NK-92 treated with Interleukin-12 subunit alpha and Interleukin-12 subunit beta, amount 100 ng/mL, for 24 hours (cell line): ENCODE measurements at regions not wholly inside any gene's neighbourhood (a gene's known extent, or its start where the extent isn't known, plus 50 kb on each side); places are given as distances from the start of the nearest gene placed in this dataset.
"Not testable (repeated sequence)": the region's sequence is repeated elsewhere in the genome, so short reads cannot be mapped to it uniquely, and the experiment has no call there.

Experiments
- DNase-seq: peaks from one replicate; lab custom pipeline; 2025; lab: John Stamatoyannopoulos, UW

DNA sequence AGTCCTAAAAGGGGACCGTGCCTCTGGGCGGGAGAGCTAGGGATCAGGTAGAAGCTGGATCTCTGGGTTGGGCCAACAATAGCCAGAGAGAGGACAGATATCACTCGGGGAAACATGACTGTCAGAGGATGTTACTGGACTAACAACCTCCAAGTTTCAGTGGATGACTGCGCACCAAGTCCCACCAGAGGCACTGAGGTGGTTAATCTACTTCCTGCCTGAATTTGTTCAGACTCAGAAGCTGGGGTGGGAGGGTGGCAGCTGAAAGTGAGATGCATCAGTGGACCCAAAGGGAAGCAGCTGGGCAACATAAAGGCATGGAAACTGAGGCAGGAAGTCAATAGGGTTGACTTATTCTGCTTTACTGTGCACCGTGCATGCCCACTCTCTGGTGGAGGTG is 130.1 kb upstream of the SLC44A1 start:
- DNase-seq = no peak

- no peak for DNase-seq
Observed at GRCh38 chr9:105114964-105115728, 129.3 kb upstream of the SLC44A1 start.

DNA sequence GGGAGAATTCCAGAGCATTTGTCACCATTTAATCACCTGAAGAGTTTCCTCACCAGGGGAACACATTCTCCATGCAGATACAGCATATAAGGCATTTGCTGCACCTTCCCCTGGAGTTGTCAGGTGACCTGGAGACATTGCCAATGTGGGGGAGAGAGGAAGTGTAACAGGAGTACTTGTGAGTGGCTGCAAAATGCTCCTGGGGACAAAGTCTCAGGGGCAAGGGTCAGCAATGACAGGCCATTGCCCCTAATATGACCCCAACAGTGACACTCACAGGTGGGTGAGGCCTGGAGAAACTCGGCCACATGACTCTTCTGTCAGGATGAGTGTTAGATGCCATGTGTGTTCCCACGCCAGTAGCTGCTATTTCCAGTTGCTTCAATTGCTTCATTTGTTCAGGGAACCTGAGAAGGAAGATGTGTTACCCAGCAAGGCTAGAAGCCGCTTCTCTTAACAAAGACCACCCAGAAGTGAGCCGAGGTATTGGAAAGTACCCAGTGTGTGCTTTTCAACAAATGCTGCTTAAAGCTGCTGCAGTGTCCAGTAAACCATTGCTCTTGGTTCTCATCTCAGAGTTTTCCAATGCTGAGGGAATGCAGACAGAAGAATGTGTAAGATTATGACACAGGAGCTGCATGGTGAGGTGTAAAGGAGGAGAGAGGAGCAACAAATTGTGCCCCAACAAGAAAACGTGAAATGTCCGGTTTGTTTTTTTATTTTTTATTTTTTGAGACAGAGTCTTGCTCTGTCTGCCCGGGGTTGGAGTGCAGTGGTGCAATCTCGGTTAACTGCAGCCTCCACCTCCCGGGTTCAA is 128.2 kb upstream of the SLC44A1 start:
- DNase-seq = no peak

- no peak for DNase-seq
Observed at GRCh38 chr9:105117234-105117633, 127.2 kb upstream of the SLC44A1 start.

GRCh38 chr9:105118636-105119035 is 125.8 kb upstream of the SLC44A1 start:
- DNase-seq = no peak

DNA sequence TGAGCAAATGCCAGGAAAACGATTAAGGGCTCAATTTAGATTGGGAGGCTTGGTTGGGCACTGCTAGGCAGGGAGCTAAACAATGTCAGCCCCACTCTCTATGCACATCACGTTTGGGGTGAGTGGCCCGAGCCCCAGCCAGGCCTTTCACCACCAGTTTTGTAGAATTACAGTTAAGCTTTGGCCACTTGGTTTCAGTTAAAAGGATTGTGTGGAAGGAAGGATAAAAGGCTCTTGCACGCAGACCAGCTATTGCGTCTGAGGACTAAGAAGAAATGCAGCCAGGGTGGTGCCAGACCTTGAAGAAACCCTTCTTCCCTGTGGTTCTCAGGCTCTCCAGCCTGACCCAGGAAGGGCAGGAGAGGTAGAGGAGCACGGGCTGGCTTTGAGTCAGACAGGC is 125.3 kb upstream of the SLC44A1 start:
- DNase-seq = no peak

DNA sequence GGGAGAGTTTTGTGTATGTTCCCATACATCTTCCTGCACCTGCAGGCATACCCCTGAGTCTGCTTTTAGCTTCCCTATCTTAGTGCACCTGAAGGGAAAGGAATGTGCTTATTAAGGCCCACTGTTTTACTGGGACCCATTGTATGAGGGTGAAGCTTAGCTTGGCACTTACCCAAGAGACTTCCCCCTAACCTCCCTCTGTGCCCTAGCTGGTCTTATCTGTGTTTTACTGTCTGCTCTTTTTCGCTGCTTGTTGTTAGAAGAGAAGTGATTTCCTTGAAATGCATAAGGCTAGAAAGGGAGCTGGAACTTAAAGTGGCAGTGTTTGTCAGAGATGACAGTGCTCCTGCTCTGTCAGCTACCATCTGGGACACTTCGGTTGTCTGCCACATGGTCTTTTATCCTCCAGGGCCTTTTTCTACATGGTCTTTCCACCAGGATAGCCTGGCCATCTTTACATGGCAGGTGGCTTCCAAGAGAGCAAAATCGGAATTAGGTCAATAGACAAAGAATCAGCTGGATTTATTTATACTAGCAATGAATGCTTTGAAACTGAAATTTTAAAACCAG is 122.5 kb upstream of the SLC44A1 start:
- DNase-seq = no peak

DNA sequence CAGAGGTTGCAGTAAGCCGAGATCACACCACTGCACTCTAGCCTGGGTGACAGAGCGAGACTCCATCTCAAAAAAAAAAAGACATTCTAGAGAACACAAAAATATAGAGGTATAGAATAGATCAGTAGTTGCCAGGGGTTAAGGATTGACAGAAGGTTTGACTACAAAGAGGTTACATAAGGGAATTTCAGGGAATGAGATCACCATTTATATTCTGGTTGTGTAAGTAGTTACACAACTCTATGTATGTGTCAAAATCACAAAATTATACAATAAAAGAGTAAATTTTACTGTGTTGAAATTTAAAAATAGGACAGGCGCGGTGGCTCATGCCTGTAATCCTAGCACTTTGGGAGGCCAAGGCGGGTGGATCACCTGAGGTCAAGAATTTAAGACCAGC is 119.9 kb upstream of the SLC44A1 start:
- not testable (repeated sequence) for DNase-seq

DNA sequence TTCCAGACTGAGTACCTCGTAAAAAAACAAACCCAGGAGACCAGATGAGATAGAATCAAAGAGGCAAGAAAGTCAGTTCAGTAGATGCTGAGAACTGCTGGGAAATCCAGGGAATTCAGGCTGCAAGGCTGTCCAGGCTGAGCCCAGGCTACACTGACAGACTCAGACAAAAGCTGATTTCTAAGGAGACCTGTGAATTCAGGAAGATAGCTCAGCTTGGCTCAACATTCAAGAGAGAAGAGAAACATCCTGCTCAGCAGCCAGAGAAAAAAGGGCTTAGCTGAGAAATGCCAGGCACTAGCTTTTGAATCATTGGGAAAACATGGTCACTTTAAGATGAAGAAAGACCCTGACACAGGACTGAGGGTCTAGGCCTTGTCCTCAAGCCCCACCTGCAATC is 118.2 kb upstream of the SLC44A1 start:
- no peak for DNase-seq

GRCh38 chr9:105127863-105128220 is 116.6 kb upstream of the SLC44A1 start:
- DNase-seq = peak; percentile 29

DNA sequence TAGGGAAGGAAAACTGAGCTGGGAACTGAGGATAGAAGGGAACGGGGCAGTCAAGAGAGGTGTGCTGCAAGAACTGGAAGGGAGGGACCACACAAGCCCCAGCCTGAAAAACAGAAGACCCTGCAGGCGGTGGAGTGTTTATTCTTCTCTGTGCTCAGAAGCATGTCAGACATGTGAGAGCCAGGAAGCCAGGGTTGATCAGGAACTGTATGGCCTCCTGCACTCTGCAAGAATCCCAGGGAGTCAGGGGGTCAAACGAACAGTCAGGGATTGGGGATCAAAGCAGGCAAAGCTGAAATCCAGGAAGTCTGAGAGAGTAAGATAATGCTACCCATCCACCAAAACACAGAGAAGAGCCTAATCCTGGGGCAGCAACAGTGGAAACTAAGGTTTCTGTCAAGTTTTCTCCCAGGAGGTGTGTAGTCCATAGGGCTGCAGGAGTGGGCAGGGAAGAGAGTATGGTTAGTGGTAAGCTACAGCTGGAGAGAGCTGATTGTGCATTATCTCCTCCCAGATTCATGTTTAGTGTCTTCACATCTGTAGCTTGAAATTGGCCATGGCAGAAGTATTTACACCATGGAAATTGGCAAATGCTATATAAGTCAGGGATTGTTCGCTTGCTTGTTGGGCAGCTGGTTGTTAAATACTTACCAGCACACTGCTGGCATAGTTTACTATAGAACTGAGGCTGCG is 115.4 kb upstream of the SLC44A1 start:
- DNase-seq = no peak

- no peak for DNase-seq
Observed at GRCh38 chr9:105129731-105130130, 114.7 kb upstream of the SLC44A1 start.

GRCh38 chr9:105131981-105132380 is 112.5 kb upstream of the SLC44A1 start:
- no peak for DNase-seq

DNA sequence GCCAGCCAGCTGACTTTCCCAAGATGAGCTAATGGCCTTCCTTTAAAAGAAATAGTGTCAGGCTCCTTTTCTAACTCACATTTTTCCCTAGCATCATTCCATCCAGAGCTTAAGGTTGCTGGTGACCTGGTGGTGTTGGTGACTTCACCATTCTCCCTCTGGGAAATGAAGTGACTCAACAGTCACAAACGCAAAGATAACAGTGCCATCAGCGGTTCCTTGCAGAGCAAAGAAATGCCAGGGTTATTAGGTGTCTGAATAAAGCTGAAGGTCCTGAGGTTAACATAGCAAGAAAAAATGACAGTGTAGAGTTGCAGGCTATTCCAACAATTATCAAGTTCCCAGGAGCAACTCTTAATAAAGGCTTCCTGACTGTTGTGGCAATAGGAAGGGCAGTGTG is 111.8 kb upstream of the SLC44A1 start:
- no peak for DNase-seq

DNA sequence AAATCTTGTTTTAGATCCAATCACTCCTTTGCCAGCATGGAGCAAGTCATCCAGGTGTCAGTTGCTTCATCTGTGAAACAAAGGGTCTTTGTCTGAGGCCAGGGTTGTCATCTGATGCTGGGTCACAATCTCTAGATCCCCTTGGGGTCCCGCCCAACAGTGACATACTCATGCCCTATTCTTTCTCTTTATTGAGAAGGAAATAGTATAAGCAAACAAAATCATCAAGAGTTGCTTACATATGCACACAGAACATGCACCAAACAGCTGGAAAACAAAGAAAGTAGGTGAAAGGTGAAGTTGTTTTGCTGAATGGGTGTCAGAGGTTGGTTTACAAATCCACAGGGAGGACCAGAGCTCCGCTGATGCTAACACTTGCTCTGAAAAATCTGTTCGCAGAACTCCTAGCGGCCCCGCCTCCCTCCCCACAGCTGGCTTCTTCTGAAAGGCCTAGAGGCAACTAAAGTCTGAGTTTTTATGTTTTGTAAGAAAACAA is 106.1 kb upstream of the SLC44A1 start:
- no peak for DNase-seq

DNA sequence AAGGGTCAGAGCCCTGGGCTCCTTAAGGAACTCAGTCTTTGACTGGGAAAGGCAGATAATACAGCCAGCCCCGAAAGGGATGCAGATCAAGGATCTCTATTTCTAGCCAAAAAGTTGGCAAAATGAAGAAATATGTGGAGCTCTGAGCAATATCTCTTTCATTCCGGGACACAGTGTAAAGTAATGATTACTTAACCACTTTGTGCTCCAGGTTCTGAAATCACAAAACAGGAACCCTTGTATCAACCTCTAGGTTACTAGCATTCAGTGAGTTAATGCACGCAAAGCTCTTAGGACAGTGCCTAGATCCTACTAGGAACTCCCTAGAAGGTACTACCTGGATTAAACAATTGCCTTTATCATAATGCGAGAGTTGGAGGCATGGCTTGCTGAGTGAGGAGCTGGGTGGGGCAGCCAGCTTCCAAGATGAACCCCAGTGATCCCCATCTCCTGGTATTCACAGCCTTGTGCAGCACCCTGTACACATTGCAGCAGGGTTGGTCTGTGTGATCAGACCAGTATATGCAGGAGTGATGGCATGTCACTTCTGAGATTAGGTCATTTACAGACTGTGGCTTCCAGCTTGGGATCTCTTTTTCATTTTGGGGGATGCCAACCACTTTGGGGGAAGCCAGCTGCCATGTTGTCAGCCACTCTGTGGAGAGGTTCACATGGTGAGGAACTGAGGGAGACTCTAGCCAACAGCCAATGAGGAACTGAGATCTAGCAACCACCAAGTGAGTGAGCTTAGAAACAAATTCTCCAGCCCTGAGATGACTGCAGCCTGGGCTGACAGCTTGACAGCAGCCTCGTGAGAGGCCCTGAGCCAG is 103.1 kb upstream of the SLC44A1 start:
- no peak for DNase-seq

GRCh38 chr9:105141976-105142250 is 102.5 kb upstream of the SLC44A1 start:
- no peak for DNase-seq

DNA sequence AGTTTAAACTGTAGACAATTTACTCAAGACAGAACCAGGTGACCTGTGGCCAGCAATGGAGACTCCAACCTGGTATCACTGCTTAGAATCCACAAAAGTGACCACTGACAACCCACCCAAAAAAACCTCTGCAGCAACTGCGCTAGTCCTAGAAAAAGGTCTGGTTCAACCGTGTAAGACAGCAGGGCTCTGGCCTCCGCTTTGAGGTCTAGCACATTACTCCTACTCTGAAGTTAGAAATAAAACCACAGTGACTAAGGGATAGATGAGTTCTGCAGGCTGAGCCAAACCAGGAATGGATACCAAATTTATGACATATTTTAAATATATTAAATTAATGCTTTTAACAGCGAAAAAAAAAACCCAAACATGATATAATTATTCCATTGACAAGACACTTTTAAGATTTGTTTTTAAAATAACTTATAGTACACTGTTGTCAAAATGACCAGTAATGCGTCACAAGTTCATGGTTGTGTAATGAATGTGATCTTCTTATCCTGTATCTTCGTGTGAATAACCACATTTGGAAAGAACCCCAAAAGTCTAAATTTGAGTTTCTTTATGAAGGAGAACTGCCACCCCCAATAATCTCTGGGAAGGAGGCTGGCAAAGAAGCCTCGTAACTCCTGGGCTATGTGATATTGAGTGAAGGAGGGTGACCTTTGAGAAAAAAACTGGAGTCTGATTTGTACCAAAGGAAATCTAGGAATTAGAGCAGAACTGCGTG is 101.9 kb upstream of the SLC44A1 start:
- DNase-seq = no peak

GRCh38 chr9:105143136-105143430 is 101.4 kb upstream of the SLC44A1 start:
- no peak for DNase-seq

DNA sequence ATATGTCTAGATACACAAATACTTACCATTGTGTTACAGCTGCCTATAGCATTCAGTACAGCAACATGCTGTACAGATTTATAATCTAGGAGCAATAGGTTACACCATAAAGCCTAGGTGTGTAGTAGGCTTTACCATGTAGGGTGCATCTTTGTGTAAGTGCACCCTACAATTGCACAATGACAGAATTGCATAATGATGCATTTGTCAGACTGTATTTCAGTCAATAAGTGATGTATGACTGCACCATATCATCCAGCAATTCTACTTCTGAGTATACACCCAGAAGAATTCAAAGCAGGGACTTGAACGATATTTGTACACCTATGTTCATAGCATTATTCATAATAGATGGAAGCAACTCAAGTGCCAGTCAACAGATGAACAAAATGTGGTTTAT is 100.4 kb upstream of the SLC44A1 start:
- DNase-seq = no peak

GRCh38 chr9:105144841-105145240 is 99.6 kb upstream of the SLC44A1 start:
- no peak for DNase-seq
